ENCODE measurements at regions not wholly inside any gene's neighbourhood (a gene's known extent, or its start where the extent isn't known, plus 50 kb on each side); places are given as distances from the start of the nearest gene placed in this dataset.

GRCh38 chr5:83000428-83000827 is 76.8 kb downstream of the TMEM167A start:
- TF ChIP-seq, protein P1, sequence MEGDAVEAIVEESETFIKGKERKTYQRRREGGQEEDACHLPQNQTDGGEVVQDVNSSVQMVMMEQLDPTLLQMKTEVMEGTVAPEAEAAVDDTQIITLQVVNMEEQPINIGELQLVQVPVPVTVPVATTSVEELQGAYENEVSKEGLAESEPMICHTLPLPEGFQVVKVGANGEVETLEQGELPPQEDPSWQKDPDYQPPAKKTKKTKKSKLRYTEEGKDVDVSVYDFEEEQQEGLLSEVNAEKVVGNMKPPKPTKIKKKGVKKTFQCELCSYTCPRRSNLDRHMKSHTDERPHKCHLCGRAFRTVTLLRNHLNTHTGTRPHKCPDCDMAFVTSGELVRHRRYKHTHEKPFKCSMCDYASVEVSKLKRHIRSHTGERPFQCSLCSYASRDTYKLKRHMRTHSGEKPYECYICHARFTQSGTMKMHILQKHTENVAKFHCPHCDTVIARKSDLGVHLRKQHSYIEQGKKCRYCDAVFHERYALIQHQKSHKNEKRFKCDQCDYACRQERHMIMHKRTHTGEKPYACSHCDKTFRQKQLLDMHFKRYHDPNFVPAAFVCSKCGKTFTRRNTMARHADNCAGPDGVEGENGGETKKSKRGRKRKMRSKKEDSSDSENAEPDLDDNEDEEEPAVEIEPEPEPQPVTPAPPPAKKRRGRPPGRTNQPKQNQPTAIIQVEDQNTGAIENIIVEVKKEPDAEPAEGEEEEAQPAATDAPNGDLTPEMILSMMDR (IDR thresholded peaks at IDR 0.05 in 2 of 3, conservative IDR thresholded peaks at IDR 0.05 in 1 of 3; ENCODE audit: borderline replicate concordance in 1 of 3, insufficient read depth in 1 of 3, low read depth in 2 of 3, low read length in 2 of 3) = no peak
- TF ChIP-seq ELF1 (IDR thresholded peaks at IDR 0.05; ENCODE audit: borderline replicate concordance, low read depth) (no peak), RAD21 (IDR thresholded peaks at IDR 0.05; ENCODE audit: low read depth) (no peak)
